HL-60 (cell line): ENCODE measurements at regions not wholly inside any gene's neighbourhood (a gene's known extent, or its start where the extent isn't known, plus 50 kb on each side); places are given as distances from the start of the nearest gene placed in this dataset.

Source experiments
- POLR2AphosphoS5 ChIP-seq: IDR thresholded peaks from 2 replicates; pipeline ENCODE4 v1.6.1; 2012; ENCODE audit warnings: low read depth
- TF ChIP-seq, protein P1 (sequence below): IDR thresholded peaks from 2 replicates; pipeline ENCODE4 v1.6.1; 2012; ENCODE audit warnings: low read depth; ENCODE audit not compliant: insufficient replicate concordance
- TF ChIP-seq, protein P2 (sequence below): IDR thresholded peaks from one replicate; pipeline ENCODE4 v1.5.1; 2011; ENCODE audit warnings: low read length, control low read depth, inconsistent platforms; ENCODE audit not compliant: insufficient read depth

DNA sequence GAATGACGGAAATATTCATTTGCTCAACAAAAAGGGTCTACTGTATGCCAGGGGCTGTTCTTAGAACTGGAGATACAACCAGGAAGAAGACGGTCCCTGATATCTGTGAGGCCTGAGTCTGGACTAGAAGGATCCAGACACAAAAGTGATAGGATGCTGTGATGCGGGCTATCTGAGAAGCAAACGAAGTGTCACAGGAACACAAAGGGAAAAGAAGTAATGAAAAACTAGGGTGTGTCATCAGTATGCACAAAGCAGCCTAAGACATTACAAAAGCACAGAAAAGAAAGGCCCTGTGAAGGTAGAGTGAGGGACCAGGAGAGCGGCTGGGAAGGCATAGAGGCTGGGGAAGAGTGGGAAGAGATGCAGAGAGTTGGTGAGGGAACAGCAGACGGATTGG, 63.3 kb upstream of the C3orf80 start:
- TF ChIP-seq, protein P1, sequence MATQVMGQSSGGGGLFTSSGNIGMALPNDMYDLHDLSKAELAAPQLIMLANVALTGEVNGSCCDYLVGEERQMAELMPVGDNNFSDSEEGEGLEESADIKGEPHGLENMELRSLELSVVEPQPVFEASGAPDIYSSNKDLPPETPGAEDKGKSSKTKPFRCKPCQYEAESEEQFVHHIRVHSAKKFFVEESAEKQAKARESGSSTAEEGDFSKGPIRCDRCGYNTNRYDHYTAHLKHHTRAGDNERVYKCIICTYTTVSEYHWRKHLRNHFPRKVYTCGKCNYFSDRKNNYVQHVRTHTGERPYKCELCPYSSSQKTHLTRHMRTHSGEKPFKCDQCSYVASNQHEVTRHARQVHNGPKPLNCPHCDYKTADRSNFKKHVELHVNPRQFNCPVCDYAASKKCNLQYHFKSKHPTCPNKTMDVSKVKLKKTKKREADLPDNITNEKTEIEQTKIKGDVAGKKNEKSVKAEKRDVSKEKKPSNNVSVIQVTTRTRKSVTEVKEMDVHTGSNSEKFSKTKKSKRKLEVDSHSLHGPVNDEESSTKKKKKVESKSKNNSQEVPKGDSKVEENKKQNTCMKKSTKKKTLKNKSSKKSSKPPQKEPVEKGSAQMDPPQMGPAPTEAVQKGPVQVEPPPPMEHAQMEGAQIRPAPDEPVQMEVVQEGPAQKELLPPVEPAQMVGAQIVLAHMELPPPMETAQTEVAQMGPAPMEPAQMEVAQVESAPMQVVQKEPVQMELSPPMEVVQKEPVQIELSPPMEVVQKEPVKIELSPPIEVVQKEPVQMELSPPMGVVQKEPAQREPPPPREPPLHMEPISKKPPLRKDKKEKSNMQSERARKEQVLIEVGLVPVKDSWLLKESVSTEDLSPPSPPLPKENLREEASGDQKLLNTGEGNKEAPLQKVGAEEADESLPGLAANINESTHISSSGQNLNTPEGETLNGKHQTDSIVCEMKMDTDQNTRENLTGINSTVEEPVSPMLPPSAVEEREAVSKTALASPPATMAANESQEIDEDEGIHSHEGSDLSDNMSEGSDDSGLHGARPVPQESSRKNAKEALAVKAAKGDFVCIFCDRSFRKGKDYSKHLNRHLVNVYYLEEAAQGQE = no peak
- TF ChIP-seq, protein P2, sequence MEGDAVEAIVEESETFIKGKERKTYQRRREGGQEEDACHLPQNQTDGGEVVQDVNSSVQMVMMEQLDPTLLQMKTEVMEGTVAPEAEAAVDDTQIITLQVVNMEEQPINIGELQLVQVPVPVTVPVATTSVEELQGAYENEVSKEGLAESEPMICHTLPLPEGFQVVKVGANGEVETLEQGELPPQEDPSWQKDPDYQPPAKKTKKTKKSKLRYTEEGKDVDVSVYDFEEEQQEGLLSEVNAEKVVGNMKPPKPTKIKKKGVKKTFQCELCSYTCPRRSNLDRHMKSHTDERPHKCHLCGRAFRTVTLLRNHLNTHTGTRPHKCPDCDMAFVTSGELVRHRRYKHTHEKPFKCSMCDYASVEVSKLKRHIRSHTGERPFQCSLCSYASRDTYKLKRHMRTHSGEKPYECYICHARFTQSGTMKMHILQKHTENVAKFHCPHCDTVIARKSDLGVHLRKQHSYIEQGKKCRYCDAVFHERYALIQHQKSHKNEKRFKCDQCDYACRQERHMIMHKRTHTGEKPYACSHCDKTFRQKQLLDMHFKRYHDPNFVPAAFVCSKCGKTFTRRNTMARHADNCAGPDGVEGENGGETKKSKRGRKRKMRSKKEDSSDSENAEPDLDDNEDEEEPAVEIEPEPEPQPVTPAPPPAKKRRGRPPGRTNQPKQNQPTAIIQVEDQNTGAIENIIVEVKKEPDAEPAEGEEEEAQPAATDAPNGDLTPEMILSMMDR = no peak
- no peak for TF ChIP-seq POLR2AphosphoS5
